Keratinocyte (primary cell): ENCODE measurements at regions not wholly inside any gene's neighbourhood (a gene's known extent, or its start where the extent isn't known, plus 50 kb on each side); places are given as distances from the start of the nearest gene placed in this dataset.

ENCODE experiments used
- DNase-seq: peaks from one replicate; pipeline ENCODE4 v3.0.0-alpha.2; 2011; ENCODE audit warnings: low read depth, missing footprints, low spot score
- FAIRE-seq: peaks from 2 replicates; lab custom pipeline; 2011; peaks lifted over from hg19 to GRCh38; lab: Jason Lieb, UNC
- H2AFZ ChIP-seq: 2 replicates; pipeline ENCODE4 v1.6.0; 2012; ENCODE audit warnings: low read length, control low read depth, inconsistent platforms; ENCODE audit not compliant: control insufficient read depth
- H3K27ac ChIP-seq: 2 replicates; pipeline ENCODE4 v1.5.1; 2011; ENCODE audit warnings: low read length; ENCODE audit not compliant: control insufficient read depth, insufficient read depth
- H3K27me3 ChIP-seq: 3 replicates; pipeline ENCODE4 v1.6.0; 2011; ENCODE audit warnings: low read length; ENCODE audit not compliant: control insufficient read depth, insufficient read depth; ENCODE audit errors: extremely low read depth
- H3K36me3 ChIP-seq, 2 experiments: 2 replicates in 1 of 2; 3 replicates in 1 of 2; pipeline ENCODE4 v1.5.1; 2011; ENCODE audit warnings: low read length in 2 of 2, mild to moderate bottlenecking in 1 of 2; ENCODE audit not compliant: control insufficient read depth in 2 of 2, insufficient read depth in 2 of 2; ENCODE audit errors: extremely low read depth in 1 of 2
- H3K4me1 ChIP-seq: 3 replicates; pipeline ENCODE4 v1.5.1; 2011; ENCODE audit warnings: low read length; ENCODE audit not compliant: control insufficient read depth, insufficient read depth; ENCODE audit errors: extremely low read depth
- H3K4me2 ChIP-seq: 3 replicates; pipeline ENCODE4 v1.6.0; 2011; ENCODE audit warnings: low read depth, low read length; ENCODE audit not compliant: control insufficient read depth, insufficient read depth; ENCODE audit errors: extremely low read depth
- H3K4me3 ChIP-seq, 3 experiments: fragments of 200-600 bp in 1 of 3; sonication (generic) in 1 of 3; 2 replicates in 2 of 3; 3 replicates in 1 of 3; pipeline ENCODE4 v1.5.1; 2011 to 2016; ENCODE audit warnings: low read length in 3 of 3, mild to moderate bottlenecking in 3 of 3, control low read depth in 2 of 3, inconsistent platforms in 1 of 3, low read depth in 1 of 3, mixed read lengths in 1 of 3, mixed run types in 1 of 3, moderate library complexity in 1 of 3; ENCODE audit not compliant: control insufficient read depth in 2 of 3, insufficient read depth in 2 of 3; ENCODE audit errors: extremely low read depth in 1 of 3
- H3K79me2 ChIP-seq: 2 replicates; pipeline ENCODE4 v1.6.0; 2012; ENCODE audit warnings: low read length; ENCODE audit not compliant: control insufficient read depth, insufficient read depth
- H3K9ac ChIP-seq: 3 replicates; pipeline ENCODE4 v1.6.0; 2011; ENCODE audit warnings: low read length; ENCODE audit not compliant: control insufficient read depth, insufficient read depth; ENCODE audit errors: extremely low read depth
- H3K9me1 ChIP-seq: 3 replicates; pipeline ENCODE4 v1.6.0; 2011; ENCODE audit warnings: low read length; ENCODE audit not compliant: control insufficient read depth, insufficient read depth; ENCODE audit errors: extremely low read depth
- H3K9me3 ChIP-seq: 2 replicates; pipeline ENCODE4 v1.5.1; 2012; ENCODE audit warnings: low read depth, low read length; ENCODE audit not compliant: control insufficient read depth
- H4K20me1 ChIP-seq: 3 replicates; pipeline ENCODE4 v1.6.0; 2011; ENCODE audit warnings: low read length; ENCODE audit not compliant: control insufficient read depth, insufficient read depth; ENCODE audit errors: extremely low read depth
- EZH2 ChIP-seq: IDR thresholded peaks from one replicate; pipeline ENCODE4 v1.6.1; 2012; ENCODE audit warnings: inconsistent platforms, mild to moderate bottlenecking, low read length, moderate library complexity
- dilution Hi-C: fragments of 300-500 bp; cut with MboI; formaldehyde crosslinking; loops from one replicate; pipeline ENCODE4 v1.7.0; 2020; ENCODE audit warnings: low sequenced_read_pairs; ENCODE audit not compliant: extremely low pct_ligation_motif_present
- TF ChIP-seq, protein P1 (sequence below), 3 experiments: IDR thresholded peaks in 1 of 3; conservative IDR thresholded peaks in 1 of 3; optimal IDR thresholded peaks in 1 of 3; 2 replicates in 2 of 3; 3 replicates in 1 of 3; pipeline versions ENCODE3 to v1.5.1; 2011; ENCODE audit warnings: low read length in 3 of 3, mild to moderate bottlenecking in 3 of 3, moderate library complexity in 2 of 3, control low read depth in 1 of 3, inconsistent platforms in 1 of 3; ENCODE audit not compliant: insufficient read depth in 2 of 3; ENCODE audit errors: extremely low read depth in 1 of 3

DNA sequence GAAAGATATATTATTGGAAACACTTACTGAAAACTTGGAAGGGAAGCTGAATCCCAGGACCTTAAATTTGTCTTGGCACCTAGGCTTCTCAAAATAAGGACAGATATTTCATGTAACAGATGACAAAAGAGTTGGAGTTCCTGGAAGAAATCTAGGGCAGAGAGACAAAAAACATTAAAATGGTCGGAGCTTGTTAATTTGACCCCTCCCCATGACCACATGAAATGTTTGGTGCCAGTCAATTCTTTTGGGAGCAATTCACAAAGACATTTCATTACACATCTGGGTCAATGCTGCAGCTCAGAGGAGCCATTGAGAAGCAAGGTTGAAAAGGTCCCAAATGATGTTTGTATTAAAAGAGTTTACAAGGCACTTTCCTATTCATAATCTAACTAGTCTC, 162.0 kb upstream of the GUCY1A2 start:
- H3K36me3 ChIP-seq: no peaks in the 10 kb centered on the region
- dilution Hi-C loops: no loop called here
- H3K4me1 ChIP-seq: no peaks in the 10 kb centered on the region
- FAIRE-seq: no peak
- no peaks in the 10 kb centered on the region for H3K9me1 ChIP-seq
- no peak for TF ChIP-seq EZH2
- TF ChIP-seq, protein P1, sequence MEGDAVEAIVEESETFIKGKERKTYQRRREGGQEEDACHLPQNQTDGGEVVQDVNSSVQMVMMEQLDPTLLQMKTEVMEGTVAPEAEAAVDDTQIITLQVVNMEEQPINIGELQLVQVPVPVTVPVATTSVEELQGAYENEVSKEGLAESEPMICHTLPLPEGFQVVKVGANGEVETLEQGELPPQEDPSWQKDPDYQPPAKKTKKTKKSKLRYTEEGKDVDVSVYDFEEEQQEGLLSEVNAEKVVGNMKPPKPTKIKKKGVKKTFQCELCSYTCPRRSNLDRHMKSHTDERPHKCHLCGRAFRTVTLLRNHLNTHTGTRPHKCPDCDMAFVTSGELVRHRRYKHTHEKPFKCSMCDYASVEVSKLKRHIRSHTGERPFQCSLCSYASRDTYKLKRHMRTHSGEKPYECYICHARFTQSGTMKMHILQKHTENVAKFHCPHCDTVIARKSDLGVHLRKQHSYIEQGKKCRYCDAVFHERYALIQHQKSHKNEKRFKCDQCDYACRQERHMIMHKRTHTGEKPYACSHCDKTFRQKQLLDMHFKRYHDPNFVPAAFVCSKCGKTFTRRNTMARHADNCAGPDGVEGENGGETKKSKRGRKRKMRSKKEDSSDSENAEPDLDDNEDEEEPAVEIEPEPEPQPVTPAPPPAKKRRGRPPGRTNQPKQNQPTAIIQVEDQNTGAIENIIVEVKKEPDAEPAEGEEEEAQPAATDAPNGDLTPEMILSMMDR (optimal IDR thresholded peaks at IDR 0.05 in 1 of 3, IDR thresholded peaks at IDR 0.05 in 1 of 3, conservative IDR thresholded peaks at IDR 0.05 in 1 of 3; ENCODE audit: extremely low read depth in 1 of 3, insufficient read depth in 2 of 3, low read length in 3 of 3): no peak
- no peak overlapping the region for H3K4me2 ChIP-seq
- no peaks in the 10 kb centered on the region for H3K9me3 ChIP-seq
- H2AFZ ChIP-seq: no peak overlapping the region
- no peaks in the 10 kb centered on the region for H3K79me2 ChIP-seq
- H4K20me1 ChIP-seq: no peaks in the 10 kb centered on the region
- no peak for DNase-seq
- no peak overlapping the region for H3K27ac ChIP-seq
- H3K9ac ChIP-seq: no peak overlapping the region
- no peak overlapping the region for H3K4me3 ChIP-seq
- no peaks in the 10 kb centered on the region for H3K27me3 ChIP-seq

DNA sequence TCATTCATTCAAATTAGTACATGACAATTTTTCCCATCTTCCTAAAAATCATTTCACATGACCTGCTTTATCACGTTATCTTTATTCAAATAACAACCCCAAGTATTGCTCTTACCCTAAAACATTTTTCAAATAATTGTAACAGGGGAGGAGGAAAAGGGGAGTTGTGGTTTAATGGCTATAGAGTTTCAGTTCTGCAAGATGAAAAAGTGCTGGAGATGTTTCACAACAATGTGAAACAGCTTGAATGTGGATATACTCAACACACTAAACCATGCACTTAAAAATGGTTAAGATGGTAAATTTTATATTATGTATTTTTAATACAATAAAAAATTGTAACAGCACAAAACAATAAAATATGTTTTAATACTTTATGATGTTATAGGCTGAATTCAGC, 161.6 kb upstream of the GUCY1A2 start:
- DNase-seq (no peak), FAIRE-seq (no peak)
- Histone ChIP-seq H4K20me1 (no peaks in the 10 kb centered on the region), H3K36me3 (no peaks in the 10 kb centered on the region), H3K4me1 (no peaks in the 10 kb centered on the region), H2AFZ (no peak overlapping the region), H3K4me3 (no peak overlapping the region), H3K9me3 (no peaks in the 10 kb centered on the region), H3K79me2 (no peaks in the 10 kb centered on the region), H3K9ac (no peak overlapping the region), H3K27ac (no peak overlapping the region), H3K9me1 (no peaks in the 10 kb centered on the region), H3K27me3 (no peaks in the 10 kb centered on the region), H3K4me2 (no peak overlapping the region)
- dilution Hi-C loops: no loop called here
- no peak for TF ChIP-seq EZH2
- TF ChIP-seq, protein P1 (optimal IDR thresholded peaks at IDR 0.05 in 1 of 3, IDR thresholded peaks at IDR 0.05 in 1 of 3, conservative IDR thresholded peaks at IDR 0.05 in 1 of 3; ENCODE audit: extremely low read depth in 1 of 3, insufficient read depth in 2 of 3, low read length in 3 of 3): no peak
